ENCODE measurements at regions not wholly inside any gene's neighbourhood (a gene's known extent, or its start where the extent isn't known, plus 50 kb on each side); places are given as distances from the start of the nearest gene placed in this dataset.

GRCh38 chr15:95405447-95405846 is 925.1 kb upstream of the NR2F2 start:
- intact Hi-C loops (cut with DNase I) = no loop called here
- DNase-seq = no peak

- no peak for DNase-seq
- intact Hi-C loops (cut with DNase I) = no loop called here
Observed at GRCh38 chr15:95407534-95407933, 923.0 kb upstream of the NR2F2 start.

- intact Hi-C loops (cut with DNase I) = no loop called here
- DNase-seq = no peak
Observed at GRCh38 chr15:95409211-95409610, 921.3 kb upstream of the NR2F2 start.

DNA sequence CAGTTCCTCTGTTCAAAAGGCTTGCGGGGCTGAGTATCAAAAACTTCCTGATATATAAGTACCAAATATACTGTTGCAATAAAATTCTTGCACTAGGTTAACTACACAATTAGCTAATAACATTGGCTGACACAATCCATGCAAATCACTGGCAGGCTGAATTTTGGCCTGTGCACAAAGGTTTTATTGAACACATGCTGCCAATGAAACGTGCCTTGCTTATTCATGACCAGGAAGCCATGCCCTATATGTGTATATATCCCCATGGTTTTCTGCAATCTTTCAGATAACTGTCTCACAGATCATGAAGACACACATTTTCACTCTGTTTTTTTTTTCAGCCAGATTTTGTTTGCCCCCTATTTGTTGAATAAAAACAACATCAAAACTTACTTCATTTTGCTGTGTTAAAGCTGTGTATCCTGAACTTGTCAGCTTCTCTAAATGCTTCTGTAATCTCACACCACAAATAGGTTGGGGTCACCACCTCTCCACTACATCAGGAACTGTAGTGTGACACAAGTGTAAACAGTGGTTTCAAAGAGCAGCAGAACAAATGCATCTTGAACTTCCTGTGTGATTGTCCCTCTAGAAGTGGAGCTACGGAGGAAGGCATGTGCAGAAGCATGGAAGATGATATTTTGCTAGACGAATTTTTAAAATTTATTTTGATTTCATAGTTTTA is 920.7 kb upstream of the NR2F2 start:
- intact Hi-C loops (cut with DNase I) = no loop called here
- no peak for DNase-seq

GRCh38 chr15:95410757-95411156 is 919.7 kb upstream of the NR2F2 start:
- intact Hi-C loops (cut with DNase I) = no loop called here
- no peak for DNase-seq

DNA sequence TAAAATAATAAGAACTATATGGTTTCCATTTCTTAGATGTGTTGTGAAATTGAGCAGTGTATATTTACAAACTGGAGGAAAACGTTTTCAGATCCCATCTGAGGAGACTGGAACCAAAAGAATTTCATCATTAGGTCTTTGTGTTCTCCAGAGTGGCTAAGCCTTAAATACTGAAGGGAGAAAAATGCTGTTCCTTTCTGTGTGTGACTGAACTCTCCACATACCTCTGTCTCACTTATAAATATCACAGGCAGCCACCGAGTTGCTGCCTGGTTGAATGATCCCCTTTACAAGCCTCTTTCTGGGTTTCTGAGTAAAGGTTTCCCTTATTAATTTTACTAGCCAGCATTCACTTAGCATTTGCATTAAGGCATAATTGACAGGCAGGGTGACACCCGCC is 913.9 kb upstream of the NR2F2 start:
- intact Hi-C loops (cut with DNase I) = no loop called here
- no peak for DNase-seq

GRCh38 chr15:95417761-95418160 is 912.7 kb upstream of the NR2F2 start:
- intact Hi-C loops (cut with DNase I) = no loop called here

GRCh38 chr15:95422255-95422654 is 908.2 kb upstream of the NR2F2 start:
- DNase-seq = no peak
- intact Hi-C loops (cut with DNase I) = loop anchor here (10.0 kb wide), 1 partner anchor 63 kb away; no protein-coding TSS in a partner anchor

More at GRCh38 chr15:95417761-95418160, 912.7 kb upstream of the NR2F2 start:
- DNase-seq = no peak

DNA sequence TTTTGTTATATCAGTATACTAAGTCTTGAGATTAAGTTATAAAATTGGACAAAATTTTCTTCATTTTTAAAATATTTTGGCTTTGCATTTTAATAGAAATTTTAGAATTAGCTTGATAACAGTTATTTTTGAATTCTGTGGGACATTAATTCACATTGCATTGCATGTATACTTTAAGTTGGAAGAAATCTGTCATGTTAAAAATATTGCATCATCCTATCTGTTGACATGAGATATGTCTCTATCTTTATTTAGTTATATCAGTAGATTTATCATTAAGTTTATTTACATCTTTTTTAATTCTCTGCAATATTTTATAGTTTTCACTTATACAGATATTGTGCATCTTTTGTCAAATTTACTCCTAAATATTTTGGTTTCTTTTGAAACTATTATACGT is 904.6 kb upstream of the NR2F2 start:
- intact Hi-C loops (cut with DNase I) = loop anchor here (10.0 kb wide), 1 partner anchor 59 kb away; no protein-coding TSS in a partner anchor
- no peak for DNase-seq

GRCh38 chr15:95429345-95429744 is 901.2 kb upstream of the NR2F2 start:
- no peak for DNase-seq
- intact Hi-C loops (cut with DNase I) = loop anchor here (10.0 kb wide), 1 partner anchor 55 kb away; no protein-coding TSS in a partner anchor

DNA sequence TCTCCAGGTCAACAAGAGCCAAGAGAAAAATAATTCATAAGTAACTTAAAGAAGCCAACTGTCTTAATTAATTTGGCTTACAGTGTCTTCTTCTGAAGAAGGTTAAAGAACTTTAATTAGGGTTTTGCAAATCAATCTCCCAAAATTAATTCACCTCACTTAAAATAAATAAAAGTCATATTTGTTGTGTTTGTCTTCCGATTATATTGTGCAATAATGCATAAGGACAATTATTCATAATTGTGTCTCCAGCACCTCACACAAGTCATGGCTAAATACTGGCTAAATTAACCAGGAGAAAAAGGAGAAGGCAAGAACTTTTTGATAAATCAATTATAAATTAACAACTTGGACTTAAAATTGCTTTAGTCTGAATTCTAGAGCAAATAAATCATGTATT is 899.0 kb upstream of the NR2F2 start:
- intact Hi-C loops (cut with DNase I) = no loop called here
- DNase-seq = no peak

- DNase-seq = no peak
- intact Hi-C loops (cut with DNase I) = no loop called here
Observed at GRCh38 chr15:95432878-95433405, 897.6 kb upstream of the NR2F2 start.

DNA sequence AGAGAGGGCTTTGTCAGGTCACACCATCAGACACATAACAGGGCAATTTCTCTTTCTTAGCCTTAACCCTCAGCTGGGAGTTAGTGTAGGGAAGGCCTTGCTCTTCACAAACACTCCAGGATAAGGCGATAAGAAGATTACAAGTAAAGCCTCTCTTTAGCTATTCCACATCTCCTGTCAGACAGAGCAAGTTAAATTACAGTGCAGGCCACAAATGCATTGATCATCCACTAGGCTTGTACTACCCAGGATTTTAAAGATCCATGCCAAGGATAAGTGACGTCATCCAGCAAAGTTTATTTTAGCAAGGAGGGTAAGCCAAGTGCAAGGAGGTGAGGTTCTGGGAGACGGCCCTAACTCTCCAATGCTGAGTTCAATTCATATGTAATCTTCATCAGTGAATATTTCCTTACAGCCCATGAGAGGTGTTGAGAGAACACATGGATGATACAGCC is 890.6 kb upstream of the NR2F2 start:
- DNase-seq = no peak
- intact Hi-C loops (cut with DNase I) = no loop called here

DNA sequence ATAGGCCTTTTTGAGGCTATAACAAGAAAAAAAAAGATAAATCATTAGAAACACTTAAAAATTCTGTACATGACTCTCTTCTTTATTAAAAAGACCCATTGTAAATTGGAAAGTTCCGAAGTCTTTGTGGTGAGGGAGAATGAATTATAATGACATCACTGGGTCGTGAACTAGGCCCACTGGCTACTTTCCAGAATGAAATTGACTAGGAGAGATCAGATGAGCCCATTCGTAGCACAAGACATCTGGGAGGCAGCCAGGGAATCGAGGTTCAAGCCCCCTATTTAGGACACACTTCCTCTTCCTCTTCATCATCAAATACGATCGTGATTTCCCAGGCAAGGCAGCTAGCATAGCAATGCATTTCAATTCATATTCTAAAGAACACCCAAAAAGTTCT is 889.8 kb upstream of the NR2F2 start:
- intact Hi-C loops (cut with DNase I) = no loop called here
- no peak for DNase-seq

GRCh38 chr15:95442107-95442719 is 888.3 kb upstream of the NR2F2 start:
- no peak for DNase-seq
- intact Hi-C loops (cut with DNase I) = no loop called here

DNA sequence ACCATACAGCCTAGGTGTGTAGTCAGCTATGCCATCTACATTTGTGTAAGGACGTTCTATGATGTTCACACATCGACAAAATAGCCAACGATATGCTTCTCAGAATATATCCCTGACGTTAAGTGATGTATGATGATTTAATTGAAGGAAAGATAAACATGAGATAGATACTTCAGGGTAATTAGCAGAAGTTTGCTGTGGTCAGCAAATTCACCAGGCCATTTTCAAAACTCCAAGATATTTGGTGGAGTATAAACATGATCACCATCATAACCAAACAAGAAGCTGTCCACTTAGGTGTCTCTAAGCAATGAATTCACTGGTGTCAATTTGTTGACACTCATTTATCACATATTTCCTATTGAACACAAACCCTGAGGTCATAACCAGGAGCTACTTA is 885.6 kb upstream of the NR2F2 start:
- no peak for DNase-seq
- intact Hi-C loops (cut with DNase I) = no loop called here

- intact Hi-C loops (cut with DNase I) = no loop called here
- no peak for DNase-seq
Observed at GRCh38 chr15:95446854-95447253, 883.6 kb upstream of the NR2F2 start.

DNA sequence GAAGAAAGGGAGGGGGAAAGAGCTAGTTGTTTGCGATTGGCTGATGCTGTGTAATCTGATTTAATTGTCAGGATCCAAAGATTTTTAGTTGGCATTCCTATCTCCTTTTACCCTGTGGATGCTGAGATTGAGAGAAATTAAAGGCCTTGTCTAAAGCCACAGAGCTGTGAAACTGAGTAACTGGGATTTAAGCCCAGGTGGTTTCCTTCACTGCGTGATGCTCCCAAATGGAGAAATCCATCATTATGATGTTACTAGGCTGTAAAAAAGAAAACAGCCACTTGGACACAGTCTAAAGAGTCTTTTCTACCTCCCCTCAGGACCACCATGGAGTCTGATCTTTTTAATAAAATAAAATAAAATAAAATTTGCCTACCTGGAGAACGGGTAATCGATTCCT is 883.0 kb upstream of the NR2F2 start:
- DNase-seq = no peak
- intact Hi-C loops (cut with DNase I) = no loop called here

DNA sequence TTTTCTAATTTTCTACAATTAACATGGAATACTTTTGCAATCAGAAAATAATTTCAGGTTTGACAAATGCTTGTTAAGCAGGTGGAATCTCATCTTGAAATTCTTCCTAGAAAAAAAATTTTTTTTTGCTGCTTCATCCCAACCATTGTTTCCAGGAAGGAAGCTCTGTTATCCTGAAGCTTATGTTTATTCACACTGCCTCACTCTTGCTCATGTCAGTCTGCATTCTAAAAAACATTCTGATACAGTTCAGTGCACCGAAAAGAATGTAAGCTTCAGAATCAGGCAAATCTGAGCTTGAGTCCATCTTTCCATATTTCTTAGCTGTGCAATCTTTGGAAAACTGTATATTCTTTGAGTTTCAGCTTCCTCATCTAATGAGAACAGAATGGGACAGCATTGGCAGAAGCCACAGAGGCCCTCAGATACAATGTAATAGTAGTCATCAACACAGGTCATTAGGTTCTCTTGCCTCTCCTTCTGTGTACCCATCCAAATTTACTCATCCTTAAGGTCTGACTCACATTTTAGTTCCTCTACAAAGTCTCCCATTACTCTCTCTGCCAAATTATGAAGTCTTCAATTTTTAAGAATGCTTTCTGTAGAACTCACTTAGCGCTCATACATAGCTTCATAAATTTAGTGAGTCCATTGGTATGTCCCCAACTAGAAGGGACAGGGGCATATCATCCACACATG is 881.8 kb upstream of the NR2F2 start:
- no peak for DNase-seq
- intact Hi-C loops (cut with DNase I) = no loop called here

DNA sequence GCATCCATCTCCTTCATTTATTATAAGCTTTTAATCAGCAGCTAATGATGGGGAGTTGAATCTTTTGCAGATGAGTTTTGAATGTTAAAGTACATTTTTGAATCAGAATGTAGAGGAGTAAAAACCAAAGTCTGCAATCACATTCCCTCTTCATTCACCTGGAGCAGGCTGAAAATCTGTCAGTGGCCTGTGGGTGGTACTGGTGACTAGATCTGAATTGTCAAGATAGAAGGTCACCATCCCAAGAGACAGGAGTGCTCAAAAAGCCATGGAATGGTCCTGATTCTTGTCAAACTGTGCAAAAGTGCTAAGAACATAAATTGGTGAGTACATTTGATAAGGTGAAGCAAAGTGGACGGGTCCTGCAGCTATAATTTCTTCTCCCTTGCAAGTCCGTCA is 881.3 kb upstream of the NR2F2 start:
- intact Hi-C loops (cut with DNase I) = no loop called here
- DNase-seq = no peak

Data from head of caudate nucleus (tissue), 42 donors.